ENCODE measurements at regions not wholly inside any gene's neighbourhood (a gene's known extent, or its start where the extent isn't known, plus 50 kb on each side); places are given as distances from the start of the nearest gene placed in this dataset.

GRCh38 chr17:45579529-45580495, 89.3 kb upstream of the PLEKHM1 start:
- no peak overlapping the region for H3K4me3 ChIP-seq (replicated peaks in 1 of 3; ENCODE audit: insufficient read depth in 1 of 3, low read depth in 2 of 3, low read length in 3 of 3)
- CTCF ChIA-PET (ENCODE audit: low intra/inter-chr PET ratio, low total read pairs): no interaction called here
- no peak for TF ChIP-seq ELF4 (CRISPR knock-in tag; IDR thresholded peaks at IDR 0.05; ENCODE audit: borderline replicate concordance)
- no peak for TF ChIP-seq TCF12 (IDR thresholded peaks at IDR 0.05)
- no peak for TF ChIP-seq TCF12 (CRISPR knock-in tag; IDR thresholded peaks at IDR 0.05)
- no peak for TF ChIP-seq DDIT3 (CRISPR knock-in tag; IDR thresholded peaks at IDR 0.05)
- TF ChIP-seq ZNF136 (CRISPR knock-in tag; IDR thresholded peaks at IDR 0.05; ENCODE audit: low read depth): no peak
- TF ChIP-seq MAF1 (CRISPR knock-in tag; IDR thresholded peaks at IDR 0.05; ENCODE audit: borderline replicate concordance): no peak
- no peak for TF ChIP-seq ZNF615 (CRISPR knock-in tag; IDR thresholded peaks at IDR 0.05; ENCODE audit: borderline replicate concordance)
- TF ChIP-seq PHB2 (IDR thresholded peaks at IDR 0.05; ENCODE audit: partially characterized antibody): no peak
- no peak for TF ChIP-seq RBM39 (IDR thresholded peaks at IDR 0.05; ENCODE audit: low read depth, low read length, poor library complexity, severe bottlenecking)
- TF ChIP-seq MXI1 (IDR thresholded peaks at IDR 0.05; ENCODE audit: borderline replicate concordance, low read depth, low read length): no peak
- no peak for TF ChIP-seq TRIM24 (CRISPR knock-in tag; IDR thresholded peaks at IDR 0.05)
- TF ChIP-seq GATAD2A (CRISPR knock-in tag; IDR thresholded peaks at IDR 0.05): no peak
- no peak for TF ChIP-seq SNAPC5 (CRISPR knock-in tag; IDR thresholded peaks at IDR 0.05; ENCODE audit: borderline replicate concordance)
- TF ChIP-seq BCLAF1 (IDR thresholded peaks at IDR 0.05): no peak
- no peak for TF ChIP-seq ERF (CRISPR knock-in tag; IDR thresholded peaks at IDR 0.05)
- TF ChIP-seq STAT6 (CRISPR knock-in tag; IDR thresholded peaks at IDR 0.05; ENCODE audit: borderline replicate concordance): no peak
- TF ChIP-seq SNAPC2 (CRISPR knock-in tag; IDR thresholded peaks at IDR 0.05): no peak
- no peak for TF ChIP-seq DR1 (CRISPR knock-in tag; IDR thresholded peaks at IDR 0.05)
- no peak for TF ChIP-seq SETDB1 (CRISPR knock-in tag; IDR thresholded peaks at IDR 0.05; ENCODE audit: borderline replicate concordance)

More at GRCh38 chr17:45579529-45580495, 89.3 kb upstream of the PLEKHM1 start:
- in situ Hi-C loops (cut with HindIII; ENCODE audit: extremely low pct_ligation_motif_present, low pct_unique_long_range_greater_than_20kb) (loop anchor here (25.0 kb wide), 1 partner anchor 682 kb away; no protein-coding TSS in a partner anchor), intact Hi-C loops (cut with micrococcal nuclease; ENCODE audit: unreplicated experiment) (no loop called here)
- ATAC-seq: no peak
- WGBS (ENCODE audit: low lambda C conversion rate): 92% methylated on average over 7 of the region's 7 CpGs
- Histone ChIP-seq H3K9me3 (ENCODE audit: low read length) (no peaks in the 10 kb centered on the region), H3K27ac (ENCODE audit: extremely low read length, insufficient read depth, low read length) (no peak overlapping the region), H3K4me2 (ENCODE audit: low read depth, low read length) (no peak overlapping the region), H3K36me3 (replicated peaks in 1 of 2; ENCODE audit: control insufficient read depth in 1 of 2, insufficient read depth in 2 of 2, low read length in 2 of 2) (peaks cover 2 to 4% of the 10 kb centered on the region in 2 experiments; a peak in 3 of 5 replicates), H2AFZ (ENCODE audit: low read length) (no peak overlapping the region), H3K9ac (ENCODE audit: insufficient read depth, low read depth, low read length) (no peak overlapping the region), H3K27me3 (ENCODE audit: control insufficient read depth in 1 of 2, insufficient read depth in 2 of 2, low read length in 2 of 2) (no peaks in the 10 kb centered on the region), H4K20me1 (ENCODE audit: insufficient read depth, low read length) (no peaks in the 10 kb centered on the region; the same call in 1 of the 2 replicates), H3K79me2 (ENCODE audit: insufficient read depth, low read length) (peaks cover 87% of the 10 kb centered on the region), H3K4me1 (ENCODE audit: insufficient read depth, low read length) (peaks cover 42% of the 10 kb centered on the region)
- POLR2A ChIA-PET: no interaction called here
- no peak for DNase-seq (ENCODE audit: low spot score)
- FAIRE-seq: no peak
- BruUV-seq (replicated peaks): TSS peak; percentile 1
